Uterus (tissue), 3 donors: ENCODE measurements at regions not wholly inside any gene's neighbourhood (a gene's known extent, or its start where the extent isn't known, plus 50 kb on each side); places are given as distances from the start of the nearest gene placed in this dataset.

Experiments
- DNase-seq, 2 donors: peaks; one replicate each; pipeline ENCODE4 v3.0.0-alpha.2; 2019 to 2020
- H3K27ac ChIP-seq, 2 donors: fragments of 200-600 bp; sonication (generic); 1 replicate in 1 of 2; 2 replicates in 1 of 2; pipeline ENCODE4 v1.5.1; 2016 to 2018
- H3K27me3 ChIP-seq, 2 donors: fragments of 200-600 bp; sonication (generic); one replicate each; pipeline ENCODE4 v1.5.1; 2018 to 2019; ENCODE audit warnings: control low read depth in 1 of 2
- H3K36me3 ChIP-seq, 2 donors: fragments of 200-600 bp; sonication (generic); one replicate each; pipeline ENCODE4 v1.5.1; 2019; ENCODE audit warnings: control low read depth in 1 of 2
- H3K4me1 ChIP-seq, 2 donors: fragments of 200-600 bp; sonication (generic); one replicate each; pipeline ENCODE4 v1.5.1; 2018 to 2019; ENCODE audit warnings: control low read depth in 1 of 2
- H3K4me3 ChIP-seq, 2 donors: fragments of 200-600 bp; sonication (generic); 1 replicate in 1 of 2; 2 replicates in 1 of 2; pipeline ENCODE4 v1.5.1; 2018 to 2019; ENCODE audit warnings: mild to moderate bottlenecking in 1 of 2
- H3K9me3 ChIP-seq, 2 donors: fragments of 200-600 bp; sonication (generic); one replicate each; pipeline ENCODE4 v1.5.1; 2019; ENCODE audit warnings: control low read depth in 1 of 2
- POLR2A ChIP-seq, 2 donors: fragments of 450-650 bp; IDR thresholded peaks; one replicate each; pipeline ENCODE4 v1.6.1; 2016; ENCODE audit warnings: antibody characterized with exemption in 2 of 2, mild to moderate bottlenecking in 1 of 2, moderate library complexity in 1 of 2
- intact Hi-C: fragments of 100-400 bp; cut with DNase I; formaldehyde crosslinking; loops from one replicate; pipeline ENCODE4 v1.15.1; 2023; ENCODE audit warnings: low total_unique reads
- TF ChIP-seq, protein P1 (sequence below), 4 experiments: fragments of 200-600 bp in 2 of 4; fragments of 450-650 bp in 2 of 4; sonication (generic) in 2 of 4; IDR thresholded peaks; one replicate each; pipeline ENCODE4 v1.5.1; 2016 to 2019; ENCODE audit warnings: antibody characterized with exemption in 4 of 4, mild to moderate bottlenecking in 2 of 4, moderate library complexity in 1 of 4
- donor health status: DM: yes; HTN: yes; CAD: no.

DNA sequence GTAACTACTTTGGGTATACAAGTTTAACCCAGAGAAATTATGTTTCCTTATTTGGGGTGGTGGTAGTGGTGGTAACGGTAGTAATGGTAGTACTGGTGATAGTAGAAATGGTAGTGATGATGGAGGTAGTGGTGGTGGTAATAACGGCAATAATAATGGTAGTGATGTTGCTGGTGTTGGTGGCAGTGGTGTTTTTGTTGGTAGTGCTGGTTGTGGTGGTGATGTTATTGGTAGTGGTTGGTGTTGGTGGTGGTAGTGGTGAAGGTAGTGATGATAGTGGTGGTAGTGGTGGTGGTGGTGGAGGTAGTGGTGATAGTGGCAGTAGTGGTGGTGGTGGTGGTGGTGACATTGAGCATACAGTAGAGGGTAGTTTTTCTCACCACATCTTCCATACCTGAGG is 95.6 kb downstream of the TMEM30B start:
- no peak overlapping the region for H3K4me3 ChIP-seq
- H3K36me3 ChIP-seq, result no peaks in the 10 kb centered on the region
- intact Hi-C loops, result no loop called here
- no peak for DNase-seq
- H3K27me3 ChIP-seq, result no peaks in the 10 kb centered on the region
- TF ChIP-seq, protein P1, sequence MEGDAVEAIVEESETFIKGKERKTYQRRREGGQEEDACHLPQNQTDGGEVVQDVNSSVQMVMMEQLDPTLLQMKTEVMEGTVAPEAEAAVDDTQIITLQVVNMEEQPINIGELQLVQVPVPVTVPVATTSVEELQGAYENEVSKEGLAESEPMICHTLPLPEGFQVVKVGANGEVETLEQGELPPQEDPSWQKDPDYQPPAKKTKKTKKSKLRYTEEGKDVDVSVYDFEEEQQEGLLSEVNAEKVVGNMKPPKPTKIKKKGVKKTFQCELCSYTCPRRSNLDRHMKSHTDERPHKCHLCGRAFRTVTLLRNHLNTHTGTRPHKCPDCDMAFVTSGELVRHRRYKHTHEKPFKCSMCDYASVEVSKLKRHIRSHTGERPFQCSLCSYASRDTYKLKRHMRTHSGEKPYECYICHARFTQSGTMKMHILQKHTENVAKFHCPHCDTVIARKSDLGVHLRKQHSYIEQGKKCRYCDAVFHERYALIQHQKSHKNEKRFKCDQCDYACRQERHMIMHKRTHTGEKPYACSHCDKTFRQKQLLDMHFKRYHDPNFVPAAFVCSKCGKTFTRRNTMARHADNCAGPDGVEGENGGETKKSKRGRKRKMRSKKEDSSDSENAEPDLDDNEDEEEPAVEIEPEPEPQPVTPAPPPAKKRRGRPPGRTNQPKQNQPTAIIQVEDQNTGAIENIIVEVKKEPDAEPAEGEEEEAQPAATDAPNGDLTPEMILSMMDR (IDR thresholded peaks at IDR 0.05), result no peak
- TF ChIP-seq POLR2A (IDR thresholded peaks at IDR 0.05), result no peak
- H3K4me1 ChIP-seq, result no peaks in the 10 kb centered on the region
- no peak overlapping the region for H3K27ac ChIP-seq
- no peaks in the 10 kb centered on the region for H3K9me3 ChIP-seq

DNA sequence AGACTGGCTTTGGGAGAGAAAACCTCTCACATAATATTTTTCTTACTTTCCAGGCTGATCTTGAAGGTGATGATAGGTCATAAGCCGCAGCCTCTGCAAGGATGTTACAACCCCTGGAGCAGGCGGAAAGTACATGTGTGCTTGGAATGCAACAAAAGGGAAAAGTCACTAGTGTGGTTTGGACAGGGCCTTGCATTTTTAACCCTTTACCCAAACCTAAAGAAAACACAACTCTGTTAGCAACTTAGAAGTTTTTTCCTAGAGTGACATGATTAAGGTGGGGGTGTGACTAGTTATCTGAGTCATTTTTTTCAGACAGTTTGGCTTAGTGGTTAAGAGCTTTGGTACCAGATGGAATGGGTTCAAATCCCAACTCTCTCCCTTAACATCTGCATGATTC is 97.0 kb downstream of the TMEM30B start:
- Histone ChIP-seq H3K9me3 (no peaks in the 10 kb centered on the region), H3K4me1 (no peaks in the 10 kb centered on the region), H3K27ac (no peak overlapping the region), H3K4me3 (no peak overlapping the region), H3K36me3 (no peaks in the 10 kb centered on the region), H3K27me3 (no peaks in the 10 kb centered on the region)
- no peak for DNase-seq
- TF ChIP-seq, protein P1 (IDR thresholded peaks at IDR 0.05), result no peak
- no peak for TF ChIP-seq POLR2A (IDR thresholded peaks at IDR 0.05)
- intact Hi-C loops, result no loop called here

GRCh38 chr14:61183196-61183885 is 97.8 kb downstream of the TMEM30B start:
- intact Hi-C loops, result no loop called here
- DNase-seq, result no peak
- Histone ChIP-seq H3K4me3 (no peak overlapping the region), H3K9me3 (no peaks in the 10 kb centered on the region), H3K36me3 (no peaks in the 10 kb centered on the region), H3K4me1 (no peaks in the 10 kb centered on the region), H3K27me3 (no peaks in the 10 kb centered on the region), H3K27ac (no peak overlapping the region)
- TF ChIP-seq POLR2A (IDR thresholded peaks at IDR 0.05), result no peak

DNA sequence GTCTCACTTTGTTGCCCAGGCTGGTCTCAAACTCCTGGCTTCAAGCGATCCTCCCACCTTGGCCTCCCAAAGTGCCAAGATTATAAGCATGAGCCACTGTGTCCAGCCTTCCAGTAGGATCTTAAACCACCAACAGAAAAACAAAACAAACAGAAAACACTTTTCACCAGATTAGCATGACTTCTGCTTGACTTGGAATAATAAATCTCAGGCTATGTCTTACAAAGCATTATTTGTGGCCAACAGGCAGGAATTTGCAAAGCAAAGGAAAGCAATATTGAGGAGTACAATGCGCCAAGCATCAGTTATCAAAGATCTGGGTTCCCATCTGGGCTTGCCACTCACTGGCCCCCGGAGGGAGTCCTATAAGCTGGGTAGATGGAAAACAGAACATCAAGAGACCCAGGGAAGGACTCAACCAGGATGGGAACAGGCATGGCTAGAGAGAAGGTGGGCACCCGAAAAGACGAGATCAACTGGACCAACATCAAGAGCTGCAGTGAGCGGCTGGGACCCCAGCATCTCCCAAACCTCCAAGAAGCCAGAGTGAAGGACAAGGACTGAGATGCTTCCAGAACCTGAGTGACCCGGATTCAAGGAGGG is 101.2 kb downstream of the TMEM30B start:
- intact Hi-C loops, result no loop called here
- Histone ChIP-seq H3K36me3 (no peaks in the 10 kb centered on the region), H3K9me3 (no peaks in the 10 kb centered on the region), H3K27me3 (no peaks in the 10 kb centered on the region), H3K4me1 (no peaks in the 10 kb centered on the region), H3K4me3 (no peak overlapping the region), H3K27ac (no peak overlapping the region)
- no peak for DNase-seq
- TF ChIP-seq, protein P1 (IDR thresholded peaks at IDR 0.05), result no peak
- TF ChIP-seq POLR2A (IDR thresholded peaks at IDR 0.05), result no peak

- no peaks in the 10 kb centered on the region for H3K36me3 ChIP-seq
- intact Hi-C loops, result no loop called here
- TF ChIP-seq POLR2A (IDR thresholded peaks at IDR 0.05), result no peak
- TF ChIP-seq, protein P1 (IDR thresholded peaks at IDR 0.05), result no peak
- H3K27ac ChIP-seq, result no peak overlapping the region
- no peak for DNase-seq
- no peaks in the 10 kb centered on the region for H3K9me3 ChIP-seq
- H3K4me3 ChIP-seq, result no peak overlapping the region
- H3K27me3 ChIP-seq, result no peaks in the 10 kb centered on the region
- H3K4me1 ChIP-seq, result no peaks in the 10 kb centered on the region
Observed at GRCh38 chr14:61179061-61179690, 102.0 kb downstream of the TMEM30B start.
